ENCODE measurements at regions not wholly inside any gene's neighbourhood (a gene's known extent, or its start where the extent isn't known, plus 50 kb on each side); places are given as distances from the start of the nearest gene placed in this dataset.

DNA sequence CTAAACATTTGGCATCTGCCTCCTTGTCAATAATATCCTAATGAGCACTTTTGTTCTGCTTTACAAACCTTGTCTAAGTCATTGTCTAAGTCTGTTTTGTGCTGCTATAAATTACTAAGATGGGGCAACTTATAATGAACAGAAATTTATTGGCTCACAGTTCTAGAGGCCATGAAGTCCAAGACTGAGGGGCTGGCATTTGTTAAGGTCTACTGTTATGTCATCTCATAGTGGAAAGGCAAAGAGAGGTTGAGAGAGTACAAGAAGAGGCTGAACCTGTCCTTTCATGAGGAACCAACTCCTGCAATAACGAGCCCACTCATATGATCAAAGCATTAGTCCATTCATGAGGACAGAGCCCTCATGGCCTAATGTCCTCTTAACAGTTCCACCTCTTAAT lies 72.7 kb upstream of the KLF12 start:
- H3K9me3 Mint-ChIP-seq (ENCODE audit: low read depth): no peaks in the 10 kb centered on the region
- no peak overlapping the region for H3K27ac Mint-ChIP-seq
- peaks cover 2% of the 10 kb centered on the region for H3K4me1 Mint-ChIP-seq (ENCODE audit: low read depth)
- H3K27me3 Mint-ChIP-seq: no peaks in the 10 kb centered on the region
- H3K36me3 Mint-ChIP-seq: peaks cover 3% of the 10 kb centered on the region
- H3K4me3 Mint-ChIP-seq: no peak overlapping the region

DNA sequence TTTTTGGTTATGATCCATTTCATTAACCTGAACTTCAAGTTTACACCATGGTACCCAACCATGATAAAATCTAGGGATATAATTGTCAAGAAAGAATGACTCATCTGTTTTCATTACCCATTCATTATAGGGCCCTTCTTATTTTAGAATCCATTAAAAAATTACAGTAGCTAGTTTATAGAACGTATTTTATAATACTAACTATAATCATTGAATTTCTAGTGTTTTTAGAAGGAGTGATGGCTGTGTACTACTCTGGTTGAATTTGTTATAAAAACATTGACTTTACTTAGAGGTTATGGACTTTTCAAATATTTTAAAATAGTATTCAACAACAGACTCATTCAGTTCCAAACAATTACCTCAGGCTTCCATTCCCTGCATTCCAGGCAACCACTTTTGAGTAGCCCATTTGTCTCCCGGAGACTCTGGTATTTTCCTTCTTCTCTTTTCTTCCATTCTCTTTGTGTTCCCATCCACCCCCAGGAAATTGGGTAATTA lies 71.9 kb upstream of the KLF12 start:
- peaks cover under 1% of the 10 kb centered on the region for H3K4me1 Mint-ChIP-seq (ENCODE audit: low read depth)
- peaks cover 3% of the 10 kb centered on the region for H3K36me3 Mint-ChIP-seq
- H3K9me3 Mint-ChIP-seq (ENCODE audit: low read depth): no peaks in the 10 kb centered on the region
- H3K27me3 Mint-ChIP-seq: no peaks in the 10 kb centered on the region
- H3K27ac Mint-ChIP-seq: no peak overlapping the region
- H3K4me3 Mint-ChIP-seq: no peak overlapping the region

DNA sequence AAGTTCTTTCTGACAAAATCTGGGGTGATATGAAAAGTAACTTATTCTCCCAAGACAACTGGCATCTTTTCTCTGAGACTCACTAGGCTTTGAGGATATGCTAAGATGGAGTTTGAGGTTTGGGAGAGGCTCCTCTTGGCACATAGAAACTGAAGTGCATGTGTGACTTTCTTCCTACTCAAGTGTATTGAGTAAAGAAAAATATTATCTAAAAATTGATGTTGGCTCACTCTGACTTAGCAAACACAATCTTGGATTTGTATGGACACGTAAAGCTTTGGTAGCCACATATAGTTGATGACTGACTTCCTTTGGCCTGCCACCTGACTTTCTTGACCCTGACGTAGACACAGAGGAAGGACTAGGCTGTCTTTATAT lies 71.1 kb upstream of the KLF12 start:
- no peak overlapping the region for H3K4me3 Mint-ChIP-seq
- no peaks in the 10 kb centered on the region for H3K36me3 Mint-ChIP-seq
- no peaks in the 10 kb centered on the region for H3K9me3 Mint-ChIP-seq (ENCODE audit: low read depth)
- no peaks in the 10 kb centered on the region for H3K27me3 Mint-ChIP-seq
- no peaks in the 10 kb centered on the region for H3K4me1 Mint-ChIP-seq (ENCODE audit: low read depth)
- H3K27ac Mint-ChIP-seq: no peak overlapping the region

DNA sequence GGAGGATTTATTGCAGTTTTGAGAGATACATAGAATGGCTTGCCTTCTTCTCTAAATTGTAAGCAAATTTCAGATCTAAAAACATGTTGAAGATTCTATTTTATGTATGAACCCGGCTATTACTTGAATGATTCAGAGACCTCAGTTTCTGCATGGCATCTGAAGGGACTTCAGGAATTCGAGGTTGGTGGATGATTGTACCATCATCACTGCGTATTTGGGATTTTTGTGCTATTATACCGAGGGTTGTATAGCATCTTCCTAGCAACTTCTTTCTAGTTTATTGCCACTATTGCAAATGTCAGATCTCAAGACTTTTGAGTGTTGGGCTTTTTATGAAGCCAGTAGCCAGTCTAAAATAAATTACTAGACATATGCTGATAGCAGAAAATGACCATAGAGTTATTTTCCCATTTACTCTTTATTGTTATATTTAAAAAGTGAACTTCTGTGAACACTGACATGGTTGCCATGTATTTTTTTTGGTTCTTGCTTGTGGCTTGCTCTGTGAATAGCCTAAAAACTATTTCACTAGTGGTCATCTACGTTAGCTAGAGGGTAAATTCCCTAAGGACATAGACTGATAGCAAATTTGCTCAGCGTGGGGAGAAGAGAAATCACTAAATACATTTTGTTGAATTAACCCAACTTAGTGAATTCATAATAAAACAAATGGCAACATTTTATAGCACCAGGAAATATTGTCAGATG lies 70.6 kb upstream of the KLF12 start:
- H3K27ac Mint-ChIP-seq: no peak overlapping the region
- H3K36me3 Mint-ChIP-seq: no peaks in the 10 kb centered on the region
- no peaks in the 10 kb centered on the region for H3K4me1 Mint-ChIP-seq (ENCODE audit: low read depth)
- H3K9me3 Mint-ChIP-seq (ENCODE audit: low read depth): no peaks in the 10 kb centered on the region
- no peak overlapping the region for H3K4me3 Mint-ChIP-seq
- no peaks in the 10 kb centered on the region for H3K27me3 Mint-ChIP-seq

DNA sequence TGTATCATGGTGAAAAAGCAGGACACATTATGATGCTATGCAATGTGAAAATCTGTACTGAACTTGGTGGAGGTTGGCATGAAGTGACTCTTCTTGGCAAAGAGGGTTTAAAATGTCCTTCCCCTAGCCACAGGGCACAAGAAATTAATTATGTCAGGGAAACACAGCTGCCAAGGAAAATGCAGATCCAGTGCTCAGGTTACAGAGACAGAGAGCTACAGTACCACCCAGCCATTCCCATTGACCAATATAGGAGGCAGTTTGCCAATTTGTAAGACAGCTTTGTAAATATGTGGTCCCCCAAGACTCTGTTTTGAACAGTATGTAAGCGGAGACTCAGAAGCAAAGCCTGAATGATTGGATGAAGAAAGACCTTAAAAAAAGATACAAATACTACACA lies 69.4 kb upstream of the KLF12 start:
- H3K4me3 Mint-ChIP-seq: no peak overlapping the region
- H3K27ac Mint-ChIP-seq: no peak overlapping the region
- no peaks in the 10 kb centered on the region for H3K27me3 Mint-ChIP-seq
- no peaks in the 10 kb centered on the region for H3K36me3 Mint-ChIP-seq
- H3K9me3 Mint-ChIP-seq (ENCODE audit: low read depth): no peaks in the 10 kb centered on the region
- no peaks in the 10 kb centered on the region for H3K4me1 Mint-ChIP-seq (ENCODE audit: low read depth)

DNA sequence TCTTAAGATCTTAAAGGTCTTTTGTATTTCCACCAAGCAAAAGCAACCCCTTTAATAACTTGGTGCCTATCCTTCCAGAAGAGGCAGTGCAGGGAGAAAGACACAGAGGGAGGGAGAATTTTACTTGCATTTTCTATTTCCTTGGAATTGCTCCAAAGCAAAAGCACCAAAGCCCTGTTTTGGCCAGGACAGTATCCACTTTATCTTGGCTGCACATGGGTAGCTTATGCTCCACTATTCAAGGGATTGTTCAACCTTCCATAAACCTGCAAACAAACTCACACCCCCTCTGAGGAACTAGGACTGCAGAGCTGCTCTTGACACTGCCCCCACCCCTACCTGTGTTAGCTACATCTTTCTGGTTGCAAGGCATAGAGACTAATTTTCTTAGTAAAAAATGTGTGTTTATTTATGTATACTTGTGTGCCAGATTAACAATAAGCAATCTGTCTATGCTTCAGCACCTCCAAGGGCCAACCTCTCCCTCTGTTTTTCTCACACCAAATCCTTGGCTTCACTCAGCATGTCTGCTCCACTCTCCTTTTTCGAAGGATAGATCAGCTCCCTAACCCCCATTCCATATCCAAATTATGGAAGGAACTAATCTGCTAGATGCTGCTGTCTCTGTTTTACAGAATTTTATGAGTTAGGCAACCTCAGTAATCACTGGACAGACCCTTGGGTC lies 68.1 kb upstream of the KLF12 start:
- Mint-ChIP-seq H3K9me3 (ENCODE audit: low read depth) (no peaks in the 10 kb centered on the region), H3K4me1 (ENCODE audit: low read depth) (no peaks in the 10 kb centered on the region), H3K27me3 (no peaks in the 10 kb centered on the region), H3K36me3 (no peaks in the 10 kb centered on the region), H3K27ac (no peak overlapping the region), H3K4me3 (no peak overlapping the region)

DNA sequence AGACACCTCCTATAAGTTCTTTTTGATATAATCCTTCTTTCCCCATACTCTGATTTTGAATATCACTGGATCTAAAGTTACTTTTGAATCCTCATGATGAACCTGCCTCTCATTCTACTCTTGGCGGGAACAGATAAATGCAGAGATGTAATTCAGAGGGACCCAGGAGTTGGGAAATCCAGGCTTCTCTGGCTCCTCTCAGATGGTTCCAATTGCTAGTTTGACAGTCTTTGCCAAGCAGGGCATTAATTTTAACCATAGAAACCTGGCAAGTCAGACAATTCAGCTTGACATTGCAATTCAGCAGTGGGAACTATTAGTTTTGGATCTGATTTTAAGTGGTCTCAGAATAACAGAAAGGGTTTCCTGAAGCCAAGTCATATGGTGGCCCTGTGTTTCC lies 67.3 kb upstream of the KLF12 start:
- no peaks in the 10 kb centered on the region for H3K36me3 Mint-ChIP-seq
- H3K9me3 Mint-ChIP-seq (ENCODE audit: low read depth): no peaks in the 10 kb centered on the region
- no peaks in the 10 kb centered on the region for H3K4me1 Mint-ChIP-seq (ENCODE audit: low read depth)
- no peak overlapping the region for H3K27ac Mint-ChIP-seq
- no peaks in the 10 kb centered on the region for H3K27me3 Mint-ChIP-seq
- H3K4me3 Mint-ChIP-seq: no peak overlapping the region

DNA sequence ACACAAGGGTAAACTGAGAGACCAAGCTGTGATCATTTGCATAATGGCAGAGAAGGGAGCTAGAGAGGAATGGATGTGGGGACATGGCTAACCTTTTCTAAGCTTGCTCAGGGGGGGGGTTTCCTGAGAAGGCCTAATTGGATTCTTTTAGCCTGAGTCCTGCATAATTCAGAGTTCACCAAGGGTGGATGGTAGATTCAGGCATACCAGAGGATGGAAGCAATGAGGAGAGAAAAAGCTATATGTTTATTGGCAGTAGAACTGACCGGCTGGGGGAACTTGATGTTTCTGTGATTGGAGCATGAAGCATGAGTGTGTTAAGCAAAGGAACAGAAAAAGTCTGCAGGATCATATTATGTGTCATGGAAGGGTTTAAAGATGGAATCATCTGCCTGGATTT lies 65.9 kb upstream of the KLF12 start:
- Mint-ChIP-seq H3K4me1 (ENCODE audit: low read depth) (peaks cover 2% of the 10 kb centered on the region), H3K36me3 (no peaks in the 10 kb centered on the region), H3K4me3 (no peak overlapping the region)

DNA sequence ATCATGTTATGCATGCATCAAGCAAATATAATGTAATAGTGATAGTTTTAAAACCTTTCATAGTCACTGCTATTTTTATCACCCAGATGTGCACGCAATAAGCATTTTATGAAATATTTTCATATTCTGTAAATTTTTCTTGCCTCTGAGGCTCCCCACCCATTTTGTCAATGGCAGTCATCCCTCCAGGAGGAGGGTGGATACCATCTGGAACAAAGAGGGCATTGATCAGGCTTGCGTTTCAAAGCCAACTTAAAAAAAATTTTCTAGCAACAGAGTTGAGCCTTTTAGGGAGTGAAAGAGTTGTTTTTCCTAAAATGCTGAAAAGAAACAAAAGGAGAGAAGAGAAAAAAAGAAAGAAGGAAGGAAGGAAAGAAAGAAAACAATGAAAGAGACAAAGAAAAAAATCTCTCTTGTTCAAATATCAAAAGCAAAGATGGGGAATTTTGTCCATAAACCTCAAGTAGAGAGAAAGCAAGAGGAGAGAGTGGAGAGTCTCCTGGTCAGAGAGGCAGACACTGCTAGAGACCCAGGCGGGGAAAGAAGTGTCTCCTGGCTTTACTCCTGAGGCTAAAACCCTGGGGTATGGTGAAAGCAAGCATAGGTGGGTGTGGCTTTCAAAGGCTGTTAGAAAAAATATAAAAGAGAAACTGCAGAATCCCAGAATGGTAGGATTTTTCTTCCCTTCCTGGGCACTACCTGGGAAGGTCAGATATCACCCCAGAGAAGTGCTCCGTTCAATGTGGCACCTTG lies 63.6 kb upstream of the KLF12 start:
- Mint-ChIP-seq H3K27me3 (no peaks in the 10 kb centered on the region), H3K4me1 (ENCODE audit: low read depth) (peaks cover 21% of the 10 kb centered on the region), H3K36me3 (no peaks in the 10 kb centered on the region), H3K27ac (no peak overlapping the region), H3K9me3 (ENCODE audit: low read depth) (no peaks in the 10 kb centered on the region), H3K4me3 (no peak overlapping the region)

More for the DNA sequence above, 65.9 kb upstream of the KLF12 start:
- Mint-ChIP-seq H3K9me3 (ENCODE audit: low read depth) (no peaks in the 10 kb centered on the region), H3K27me3 (no peaks in the 10 kb centered on the region), H3K27ac (no peak overlapping the region)

DNA sequence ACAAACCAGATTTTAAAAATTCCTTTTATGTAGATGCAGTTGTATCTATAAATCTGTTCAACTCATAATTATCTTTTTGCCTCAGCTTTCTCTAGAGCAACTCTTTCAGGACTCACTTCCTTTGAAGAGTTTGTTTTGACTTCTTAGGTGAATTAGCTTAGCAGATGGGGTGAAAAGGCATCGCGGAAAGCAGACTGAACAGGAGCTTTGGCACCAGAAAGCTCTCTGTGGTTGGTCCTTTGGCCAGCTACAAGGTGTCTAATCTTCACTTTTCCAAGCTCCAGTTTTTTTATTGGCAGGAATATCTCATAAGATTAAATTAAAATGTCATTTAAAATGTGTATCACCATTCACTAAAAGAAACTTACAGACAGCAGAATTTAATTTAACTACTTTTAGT lies 60.6 kb upstream of the KLF12 start:
- Mint-ChIP-seq H3K36me3 (no peaks in the 10 kb centered on the region), H3K27me3 (no peaks in the 10 kb centered on the region), H3K4me3 (no peak overlapping the region), H3K9me3 (ENCODE audit: low read depth) (no peaks in the 10 kb centered on the region), H3K27ac (no peak overlapping the region), H3K4me1 (ENCODE audit: low read depth) (peaks cover 40% of the 10 kb centered on the region)

DNA sequence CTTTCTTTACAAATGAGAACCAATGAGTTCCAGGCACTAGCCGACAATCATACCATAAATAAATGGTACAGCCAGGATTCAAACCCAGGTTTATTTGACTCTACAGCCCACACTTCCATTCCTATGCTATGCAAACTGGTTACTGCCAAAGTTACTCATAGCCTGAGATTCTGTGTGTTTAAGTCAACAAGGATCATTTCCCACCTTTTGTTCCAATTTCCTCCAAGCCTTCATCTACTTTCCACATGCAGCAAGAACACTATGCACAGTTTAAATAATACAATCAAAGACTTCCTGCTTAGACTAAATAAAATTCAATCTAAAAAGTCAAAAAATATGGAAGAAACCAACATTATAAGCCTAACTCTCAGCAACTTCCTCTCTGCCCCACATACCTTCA lies 59.2 kb upstream of the KLF12 start:
- Mint-ChIP-seq H3K4me3 (no peak overlapping the region), H3K27me3 (no peaks in the 10 kb centered on the region), H3K36me3 (no peaks in the 10 kb centered on the region), H3K9me3 (ENCODE audit: low read depth) (no peaks in the 10 kb centered on the region), H3K27ac (peak overlapping the region; percentile 4), H3K4me1 (ENCODE audit: low read depth) (peaks cover 40% of the 10 kb centered on the region)

DNA sequence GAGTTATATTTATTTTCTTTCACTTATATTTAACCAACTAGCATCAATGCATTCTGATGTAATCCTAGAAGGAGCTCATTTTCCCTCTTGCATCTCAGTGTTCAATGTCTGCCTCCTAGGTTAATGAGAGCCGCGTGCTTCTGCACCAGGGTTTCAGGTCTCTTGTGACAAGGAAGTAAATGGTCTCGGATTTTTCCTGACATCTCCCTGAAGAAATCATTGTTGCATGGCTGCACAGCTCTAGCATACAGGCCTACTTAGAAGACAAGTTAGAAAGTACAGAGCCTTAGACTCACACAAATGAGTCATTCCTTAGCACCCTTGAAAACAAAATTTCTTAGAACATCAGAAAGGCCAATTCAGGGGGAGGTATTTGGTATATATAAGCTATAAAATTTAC lies 57.2 kb upstream of the KLF12 start:
- Mint-ChIP-seq H3K4me3 (no peak overlapping the region), H3K27ac (peak overlapping the region; percentile 18), H3K4me1 (ENCODE audit: low read depth) (peaks cover 40% of the 10 kb centered on the region), H3K9me3 (ENCODE audit: low read depth) (no peaks in the 10 kb centered on the region), H3K36me3 (no peaks in the 10 kb centered on the region), H3K27me3 (no peaks in the 10 kb centered on the region)

DNA sequence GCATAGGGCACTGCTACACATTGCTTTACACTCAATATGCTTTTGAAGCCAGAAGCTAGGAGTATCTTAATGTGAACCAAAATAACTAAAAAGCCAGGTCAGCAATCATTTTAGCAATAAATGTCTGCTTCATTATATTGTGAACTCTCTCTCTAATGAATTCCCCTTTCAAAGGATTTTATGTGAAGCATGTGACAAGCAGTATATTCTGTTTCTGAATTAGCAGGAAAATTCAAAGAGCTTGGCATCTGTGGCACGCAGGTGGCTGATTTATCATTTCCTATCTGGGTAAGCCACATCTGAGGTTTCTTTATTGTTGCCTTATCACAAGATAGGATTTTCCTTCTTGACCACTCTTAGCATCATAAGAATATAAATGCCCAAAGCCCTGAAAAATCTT lies 56.8 kb upstream of the KLF12 start:
- H3K9me3 Mint-ChIP-seq (ENCODE audit: low read depth): no peaks in the 10 kb centered on the region
- peaks cover 40% of the 10 kb centered on the region for H3K4me1 Mint-ChIP-seq (ENCODE audit: low read depth)
- H3K4me3 Mint-ChIP-seq: no peak overlapping the region
- no peaks in the 10 kb centered on the region for H3K27me3 Mint-ChIP-seq
- H3K27ac Mint-ChIP-seq: peak overlapping the region; percentile 18
- H3K36me3 Mint-ChIP-seq: no peaks in the 10 kb centered on the region

DNA sequence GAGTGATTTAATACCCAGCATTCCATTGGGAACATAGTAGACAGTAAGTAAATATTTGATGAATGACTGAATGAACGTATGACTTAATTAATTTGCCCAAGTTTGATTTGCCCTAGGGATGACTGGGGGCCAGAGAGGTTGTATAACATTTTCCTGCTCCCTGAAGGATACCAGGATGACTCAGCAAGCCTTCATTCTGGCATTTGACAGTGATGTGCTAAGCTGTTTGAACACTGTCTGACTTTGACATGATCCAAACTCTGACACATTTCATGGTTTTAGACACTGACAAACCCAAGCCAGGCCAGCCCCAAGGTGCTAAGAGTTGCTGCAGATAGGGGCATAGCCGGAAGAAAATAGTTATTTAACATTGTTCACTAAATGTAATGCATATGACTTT lies 53.4 kb upstream of the KLF12 start:
- Mint-ChIP-seq H3K9me3 (ENCODE audit: low read depth) (no peaks in the 10 kb centered on the region), H3K4me1 (ENCODE audit: low read depth) (peaks cover 18% of the 10 kb centered on the region), H3K4me3 (no peak overlapping the region), H3K27ac (no peak overlapping the region), H3K36me3 (no peaks in the 10 kb centered on the region), H3K27me3 (no peaks in the 10 kb centered on the region)

DNA sequence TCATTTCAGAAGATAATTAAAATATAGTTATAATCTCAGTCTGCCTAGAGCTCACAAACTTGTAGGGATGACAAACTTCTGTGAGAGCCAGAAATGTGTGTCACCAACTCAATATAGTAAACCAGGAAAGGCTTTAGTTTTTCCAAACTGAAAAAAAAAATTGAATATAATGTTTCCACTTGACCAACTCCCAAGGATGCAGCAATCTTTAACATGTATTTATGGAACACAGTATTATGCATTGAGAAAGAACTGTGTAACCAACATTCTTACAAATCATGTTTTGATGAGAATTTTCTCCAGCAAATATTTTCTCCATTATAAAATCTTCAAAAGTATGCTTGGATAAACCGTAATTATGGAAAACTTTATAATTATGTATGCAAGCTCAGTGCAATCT lies 50.1 kb upstream of the KLF12 start:
- Mint-ChIP-seq H3K27me3 (no peaks in the 10 kb centered on the region), H3K36me3 (no peaks in the 10 kb centered on the region), H3K27ac (no peak overlapping the region), H3K4me1 (ENCODE audit: low read depth) (no peaks in the 10 kb centered on the region), H3K4me3 (no peak overlapping the region), H3K9me3 (ENCODE audit: low read depth) (no peaks in the 10 kb centered on the region)

Data from activated naive CD8-positive, alpha-beta T cell (primary cell).